ENCODE measurements at regions not wholly inside any gene's neighbourhood (a gene's known extent, or its start where the extent isn't known, plus 50 kb on each side); places are given as distances from the start of the nearest gene placed in this dataset.

GRCh38 chr2:144946263-144946662 is 426.3 kb upstream of the ZEB2 start:
- Histone ChIP-seq H3K9ac (ENCODE audit: low read length) (no peak overlapping the region), H3K9me2 (ENCODE audit: insufficient read depth) (no peaks in the 10 kb centered on the region), H2AFZ (ENCODE audit: low read depth, low read length, poor library complexity, severe bottlenecking) (no peak overlapping the region), H3K36me3 (ENCODE audit: control insufficient read depth in 1 of 2, insufficient read depth in 2 of 2, low read length in 2 of 2) (no peaks in the 10 kb centered on the region), H3K4me1 (ENCODE audit: control insufficient read depth in 1 of 2, insufficient read depth in 2 of 2, low read length in 2 of 2) (peaks cover 0 to 8% of the 10 kb centered on the region in 2 experiments; a peak in 2 of 4 replicates), H3K27ac (ENCODE audit: low read depth, low read length) (no peak overlapping the region), H3K4me3 (replicated peaks in 1 of 2; ENCODE audit: low read depth in 1 of 2, low read length in 2 of 2) (no peak overlapping the region), H3K79me2 (ENCODE audit: insufficient read depth, low read length) (no peaks in the 10 kb centered on the region), H3K9me3 (ENCODE audit: control insufficient read depth in 1 of 2, insufficient read depth in 1 of 2, low read depth in 1 of 2, low read length in 2 of 2) (no peaks in the 10 kb centered on the region), H3K27me3 (ENCODE audit: insufficient read depth, low read length) (no peaks in the 10 kb centered on the region), H3K4me2 (ENCODE audit: low read length) (no peak overlapping the region), H4K20me1 (ENCODE audit: insufficient read depth) (no peaks in the 10 kb centered on the region)
- ATAC-seq (no peak), DNase-seq (ENCODE audit: low read depth, low spot score) (no peak)
- intact Hi-C loops (cut with micrococcal nuclease): no loop called here
- ChIA-PET RAD21 (ENCODE audit: low non-redundant PET in 1 of 2, low total read pairs in 2 of 2, uncharacterized antibody in 2 of 2, unreplicated experiment in 2 of 2) (no interaction called here), CTCF (no interaction called here), POLR2A (no interaction called here)
- no peak for TF ChIP-seq EGR1 (IDR thresholded peaks at IDR 0.05; ENCODE audit: low read depth)
- TF ChIP-seq CBX3 (IDR thresholded peaks at IDR 0.05; ENCODE audit: low read depth): no peak
- no peak for TF ChIP-seq SIN3A (IDR thresholded peaks at IDR 0.05; ENCODE audit: low read depth)
- TF ChIP-seq SP1 (IDR thresholded peaks at IDR 0.05; ENCODE audit: low read depth): no peak
- no peak for TF ChIP-seq FOSL1 (IDR thresholded peaks at IDR 0.05; ENCODE audit: low read depth)
- no peak for TF ChIP-seq ATF3 (IDR thresholded peaks at IDR 0.05)
- no peak for TF ChIP-seq ELF1 (IDR thresholded peaks at IDR 0.05; ENCODE audit: borderline replicate concordance, low read depth)
- TF ChIP-seq POLR2AphosphoS5 (IDR thresholded peaks at IDR 0.05; ENCODE audit: low read depth, low read length): no peak
- no peak for TF ChIP-seq TCF7L2 (IDR thresholded peaks at IDR 0.05; ENCODE audit: borderline replicate concordance, extremely low read depth, insufficient read depth, insufficient read length)
- TF ChIP-seq EZH2phosphoT487 (IDR thresholded peaks at IDR 0.05; ENCODE audit: borderline replicate concordance): no peak
- TF ChIP-seq EZH2 (IDR thresholded peaks at IDR 0.05): no peak
- no peak for TF ChIP-seq SRF (IDR thresholded peaks at IDR 0.05; ENCODE audit: low read depth)
- BruUV-seq (replicated peaks): no TSS peak

DNA sequence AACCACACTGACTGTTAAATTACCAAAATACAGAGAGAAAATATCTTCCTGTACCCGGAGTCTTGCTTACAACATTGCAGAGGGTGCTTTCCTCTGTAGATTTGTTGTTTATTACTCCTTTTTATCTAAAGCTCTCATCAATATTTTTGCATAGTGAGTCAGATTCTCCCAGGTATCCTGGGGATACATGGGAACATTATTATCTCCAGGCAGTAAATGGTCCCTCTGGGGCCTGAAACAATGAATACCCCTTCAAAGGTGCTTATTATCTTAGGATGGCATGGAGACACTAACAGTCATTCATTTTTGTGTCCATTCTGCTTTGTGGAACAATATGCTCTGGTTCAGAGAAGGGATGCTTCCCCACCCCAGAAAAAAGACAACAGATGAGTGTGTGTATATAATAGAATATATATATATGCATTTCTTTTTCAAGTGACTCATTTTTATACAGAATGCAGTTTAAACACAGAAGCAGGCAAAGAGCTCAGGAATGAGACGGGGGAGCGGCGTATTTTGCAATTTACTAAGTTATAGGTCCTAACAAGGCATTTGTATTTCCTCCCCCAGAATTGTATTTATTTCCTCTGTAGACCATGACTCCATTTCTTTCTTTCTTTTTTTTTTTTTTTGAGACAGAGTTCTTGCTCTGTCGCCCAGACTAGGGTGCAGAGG is 424.8 kb upstream of the ZEB2 start:
- H3K9me3 ChIP-seq (ENCODE audit: control insufficient read depth in 1 of 2, insufficient read depth in 1 of 2, low read depth in 1 of 2, low read length in 2 of 2): no peaks in the 10 kb centered on the region
- no peaks in the 10 kb centered on the region for H3K27me3 ChIP-seq (ENCODE audit: insufficient read depth, low read length)
- CTCF ChIA-PET: no interaction called here
- no peaks in the 10 kb centered on the region for H3K79me2 ChIP-seq (ENCODE audit: insufficient read depth, low read length)
- no peak overlapping the region for H3K4me3 ChIP-seq (replicated peaks in 1 of 2; ENCODE audit: low read depth in 1 of 2, low read length in 2 of 2)
- DNase-seq (ENCODE audit: low read depth, low spot score) (no peak), ATAC-seq (no peak)
- no peaks in the 10 kb centered on the region for H3K36me3 ChIP-seq (ENCODE audit: control insufficient read depth in 1 of 2, insufficient read depth in 2 of 2, low read length in 2 of 2)
- 0 out of 4 replicates have a peak, but pooled peaks cover 0 to 4% of the 10 kb centered on the region in 2 experiments for H3K4me1 ChIP-seq (ENCODE audit: control insufficient read depth in 1 of 2, insufficient read depth in 2 of 2, low read length in 2 of 2)
- no peak overlapping the region for H3K4me2 ChIP-seq (ENCODE audit: low read length)
- no peak overlapping the region for H2AFZ ChIP-seq (ENCODE audit: low read depth, low read length, poor library complexity, severe bottlenecking)
- BruUV-seq (replicated peaks): no TSS peak
- no peaks in the 10 kb centered on the region for H3K9me2 ChIP-seq (ENCODE audit: insufficient read depth)
- H4K20me1 ChIP-seq (ENCODE audit: insufficient read depth): no peaks in the 10 kb centered on the region
- POLR2A ChIA-PET: no interaction called here
- H3K27ac ChIP-seq (ENCODE audit: low read depth, low read length): no peak overlapping the region
- intact Hi-C loops (cut with micrococcal nuclease): no loop called here
- no peak overlapping the region for H3K9ac ChIP-seq (ENCODE audit: low read length)
- RAD21 ChIA-PET (ENCODE audit: low non-redundant PET in 1 of 2, low total read pairs in 2 of 2, uncharacterized antibody in 2 of 2, unreplicated experiment in 2 of 2): no interaction called here
- TF ChIP-seq REST (IDR thresholded peaks at IDR 0.05; ENCODE audit: low read depth): no peak
- TF ChIP-seq YY1 (IDR thresholded peaks at IDR 0.05; ENCODE audit: extremely low read depth, insufficient replicate concordance, low read depth, low read length): no peak
- no peak for TF ChIP-seq SIN3A (IDR thresholded peaks at IDR 0.05; ENCODE audit: low read depth)
- TF ChIP-seq CBX3 (IDR thresholded peaks at IDR 0.05; ENCODE audit: low read depth): no peak
- TF ChIP-seq ELF1 (IDR thresholded peaks at IDR 0.05; ENCODE audit: borderline replicate concordance, low read depth): no peak
- no peak for TF ChIP-seq SRF (IDR thresholded peaks at IDR 0.05; ENCODE audit: low read depth)
- TF ChIP-seq ATF3 (IDR thresholded peaks at IDR 0.05): no peak
- TF ChIP-seq ZFX (IDR thresholded peaks at IDR 0.05): no peak
- TF ChIP-seq JUND (IDR thresholded peaks at IDR 0.05): no peak
